HG03095 (cell line): ENCODE measurements at regions not wholly inside any gene's neighbourhood (a gene's known extent, or its start where the extent isn't known, plus 50 kb on each side); places are given as distances from the start of the nearest gene placed in this dataset.
"Not testable (repeated sequence)": the region's sequence is repeated elsewhere in the genome, so short reads cannot be mapped to it uniquely, and the experiment has no call there.

Source experiments
- ATAC-seq: cut with Tn5 transposase; IDR thresholded peaks from one replicate; pipeline ENCODE4 v1.9.1; 2021; ENCODE audit warnings: moderate library complexity; ENCODE audit not compliant: unreplicated experiment

- no peak for ATAC-seq
Observed at GRCh38 chr4:1572964-1573720, 111.0 kb downstream of the FAM53A start.

GRCh38 chr4:1572521-1572920, 111.6 kb downstream of the FAM53A start:
- no peak for ATAC-seq

GRCh38 chr4:1572010-1572385, 112.1 kb downstream of the FAM53A start:
- ATAC-seq: no peak

GRCh38 chr4:1571165-1572009, 112.7 kb downstream of the FAM53A start:
- ATAC-seq: no peak

- ATAC-seq: no peak
Observed at GRCh38 chr4:1570291-1571164, 113.6 kb downstream of the FAM53A start.

- no peak for ATAC-seq
Observed at GRCh38 chr4:1569461-1570151, 114.5 kb downstream of the FAM53A start.

- no peak for ATAC-seq
Observed at GRCh38 chr4:1568855-1569460, 115.2 kb downstream of the FAM53A start.

GRCh38 chr4:1567808-1568581, 116.1 kb downstream of the FAM53A start:
- no peak for ATAC-seq

- ATAC-seq: no peak
Observed at GRCh38 chr4:1567519-1567807, 116.7 kb downstream of the FAM53A start.

- no peak for ATAC-seq
Observed at GRCh38 chr4:1566838-1567518, 117.1 kb downstream of the FAM53A start.

GRCh38 chr4:1566301-1566837, 117.7 kb downstream of the FAM53A start:
- not testable (repeated sequence) for ATAC-seq

GRCh38 chr4:1565598-1566295, 118.4 kb downstream of the FAM53A start:
- no peak for ATAC-seq

- no peak for ATAC-seq
Observed at GRCh38 chr4:1564535-1565375, 119.4 kb downstream of the FAM53A start.

- ATAC-seq: no peak
Observed at GRCh38 chr4:1563768-1564485, 120.2 kb downstream of the FAM53A start.

- ATAC-seq: no peak
Observed at GRCh38 chr4:1563241-1563640, 120.9 kb downstream of the FAM53A start.

GRCh38 chr4:1562771-1563170, 121.3 kb downstream of the FAM53A start:
- ATAC-seq: no peak

- ATAC-seq: no peak
Observed at GRCh38 chr4:1562371-1562770, 121.7 kb downstream of the FAM53A start.
